CD4-positive, alpha-beta T cell (primary cell): ENCODE measurements at regions not wholly inside any gene's neighbourhood (a gene's known extent, or its start where the extent isn't known, plus 50 kb on each side); places are given as distances from the start of the nearest gene placed in this dataset.
A peak's percentile ranks its signal among the peaks of the same experiment; 100 is the strongest.

ENCODE experiments used
- ATAC-seq: fragments of 200-7000 bp; cut with Tn5 transposase; one replicate; pipeline ENCODE4 v1.10.0; 2022; ENCODE audit warnings: mild to moderate bottlenecking; ENCODE audit not compliant: poor library complexity
- CTCF ChIA-PET: fragments of 350-600 bp; sonication (Branson Sonifier 250); formaldehyde crosslinking; loops from one replicate; lab custom pipeline; 2021; ENCODE audit warnings: antibody characterized with exemption, inconsistent platforms; lab: Charles Lee
- POLR2A ChIA-PET: fragments of 350-600 bp; sonication (Branson Sonifier 250); formaldehyde crosslinking; loops from one replicate; lab custom pipeline; 2021; ENCODE audit warnings: antibody characterized with exemption, inconsistent platforms; lab: Charles Lee
- DNase-seq, 14 experiments: peaks; one replicate each; pipeline ENCODE4 v3.0.0-alpha.2; 2013 to 2020; ENCODE audit warnings: mixed read lengths in 2 of 14
- H3K27ac ChIP-seq, 2 donors: one replicate each; pipeline versions ENCODE4 v1.5.1 to v1.7.0; 2013; ENCODE audit warnings: low read length in 2 of 2, low read depth in 1 of 2, mild to moderate bottlenecking in 1 of 2
- H3K27me3 ChIP-seq, 2 experiments: 1 replicate in 1 of 2; 2 replicates in 1 of 2; pipeline versions ENCODE4 v1.6.1 to v1.7.0; 2013; ENCODE audit warnings: low read length in 2 of 2, control low read depth in 1 of 2, mild to moderate bottlenecking in 1 of 2, moderate library complexity in 1 of 2; ENCODE audit not compliant: insufficient read depth in 2 of 2, control insufficient read depth in 1 of 2
- H3K36me3 ChIP-seq: one replicate; pipeline ENCODE4 v1.6.1; 2013; ENCODE audit warnings: low read length, control low read depth; ENCODE audit not compliant: insufficient read depth
- H3K4me1 ChIP-seq: one replicate; pipeline ENCODE4 v1.6.1; 2013; ENCODE audit warnings: low read length, control low read depth; ENCODE audit not compliant: insufficient read depth
- H3K4me3 ChIP-seq: one replicate; pipeline ENCODE4 v1.5.1; 2013; ENCODE audit warnings: mild to moderate bottlenecking, low read length, moderate library complexity
- H3K9me3 ChIP-seq, 2 experiments: 1 replicate in 1 of 2; 2 replicates in 1 of 2; pipeline versions ENCODE4 v1.6.1 to v1.7.0; 2013; ENCODE audit warnings: low read length in 2 of 2, mild to moderate bottlenecking in 2 of 2, control low read depth in 1 of 2, moderate library complexity in 1 of 2; ENCODE audit not compliant: control insufficient read depth in 1 of 2, insufficient read depth in 1 of 2
- H3K27ac Mint-ChIP-seq: one replicate; pipeline ENCODE4 v1.8.0; 2020; ENCODE audit warnings: mixed read lengths
- H3K27me3 Mint-ChIP-seq: one replicate; pipeline ENCODE4 v1.8.0; 2021; ENCODE audit warnings: mixed read lengths
- H3K36me3 Mint-ChIP-seq: one replicate; pipeline ENCODE4 v1.8.0; 2021; ENCODE audit warnings: low read depth, mixed read lengths
- H3K4me1 Mint-ChIP-seq: one replicate; pipeline ENCODE4 v1.8.0; 2021; ENCODE audit warnings: low read depth, mixed read lengths
- H3K4me3 Mint-ChIP-seq: one replicate; pipeline ENCODE4 v1.8.0; 2020; ENCODE audit warnings: mild to moderate bottlenecking, mixed read lengths
- H3K9me3 Mint-ChIP-seq: one replicate; pipeline ENCODE4 v1.8.0; 2020; ENCODE audit warnings: mixed read lengths
- CTCF ChIP-seq: fragments of 200-600 bp; IDR thresholded peaks from one replicate; pipeline ENCODE4 v1.8.0; 2022; ENCODE audit warnings: antibody characterized with exemption, mild to moderate bottlenecking
- intact Hi-C, 2 experiments: fragments of 100-400 bp; cut with DNase I in 1 of 2; cut with micrococcal nuclease in 1 of 2; formaldehyde crosslinking; loops; one replicate each; pipeline versions ENCODE4 v1.15.1 to v1.9.0; 2023 to 2025; cut with DNase I, micrococcal nuclease

- POLR2A ChIA-PET: no interaction called here
- H3K9me3 Mint-ChIP-seq: peaks cover 8% of the 10 kb centered on the region
These were observed 1632.8 kb downstream of the MAT2B start for GRCh38 chr5:165138236-165138635.

GRCh38 chr5:165139262-165139661 lies 1633.8 kb downstream of the MAT2B start:
- no peaks in the 10 kb centered on the region for H3K4me1 Mint-ChIP-seq
- no peak overlapping the region for H3K4me3 ChIP-seq
- ChIA-PET CTCF (no interaction called here), POLR2A (no interaction called here)
- no peaks in the 10 kb centered on the region for H3K36me3 ChIP-seq
- no peaks in the 10 kb centered on the region for H3K9me3 ChIP-seq
- intact Hi-C loops: no loop called here
- peaks cover 4% of the 10 kb centered on the region for H3K9me3 Mint-ChIP-seq
- H3K27me3 Mint-ChIP-seq: no peaks in the 10 kb centered on the region
- no peak overlapping the region for H3K27ac ChIP-seq
- TF ChIP-seq CTCF: no peak
- H3K27me3 ChIP-seq: no peaks in the 10 kb centered on the region
- no peak overlapping the region for H3K27ac Mint-ChIP-seq
- ATAC-seq (no peak), DNase-seq (peak in 1 of 14 experiments; percentile 4)
- H3K4me3 Mint-ChIP-seq: no peak overlapping the region
- no peaks in the 10 kb centered on the region for H3K36me3 Mint-ChIP-seq
- H3K4me1 ChIP-seq: no peaks in the 10 kb centered on the region

More at GRCh38 chr5:165138236-165138635, 1632.8 kb downstream of the MAT2B start:
- Histone ChIP-seq H3K27ac (no peak overlapping the region), H3K36me3 (no peaks in the 10 kb centered on the region), H3K9me3 (no peaks in the 10 kb centered on the region), H3K4me3 (no peak overlapping the region), H3K27me3 (no peaks in the 10 kb centered on the region), H3K4me1 (no peaks in the 10 kb centered on the region)
- CTCF ChIA-PET: no interaction called here
- intact Hi-C loops: no loop called here
- Mint-ChIP-seq H3K27ac (no peak overlapping the region), H3K27me3 (no peaks in the 10 kb centered on the region), H3K4me3 (no peak overlapping the region), H3K4me1 (no peaks in the 10 kb centered on the region), H3K36me3 (no peaks in the 10 kb centered on the region)
- ATAC-seq (no peak), DNase-seq (no peak)
- TF ChIP-seq CTCF: no peak

GRCh38 chr5:165139721-165140120 lies 1634.3 kb downstream of the MAT2B start:
- H3K9me3 ChIP-seq: no peaks in the 10 kb centered on the region
- H3K27ac Mint-ChIP-seq: no peak overlapping the region
- no peaks in the 10 kb centered on the region for H3K36me3 ChIP-seq
- ATAC-seq (no peak), DNase-seq (peak in 2 of 14 experiments; percentile 11 to 12)
- no peaks in the 10 kb centered on the region for H3K36me3 Mint-ChIP-seq
- H3K4me1 ChIP-seq: no peaks in the 10 kb centered on the region
- ChIA-PET CTCF (no interaction called here), POLR2A (no interaction called here)
- H3K27ac ChIP-seq: no peak overlapping the region
- H3K27me3 ChIP-seq: no peaks in the 10 kb centered on the region
- H3K4me1 Mint-ChIP-seq: no peaks in the 10 kb centered on the region
- intact Hi-C loops: no loop called here
- no peaks in the 10 kb centered on the region for H3K27me3 Mint-ChIP-seq
- TF ChIP-seq CTCF: no peak
- peaks cover 4% of the 10 kb centered on the region for H3K9me3 Mint-ChIP-seq
- no peak overlapping the region for H3K4me3 Mint-ChIP-seq
- no peak overlapping the region for H3K4me3 ChIP-seq
